Brain microvascular endothelial cell (primary cell): ENCODE measurements at regions not wholly inside any gene's neighbourhood (a gene's known extent, or its start where the extent isn't known, plus 50 kb on each side); places are given as distances from the start of the nearest gene placed in this dataset.

Experiments used
- DNase-seq: peaks from one replicate; pipeline ENCODE4 v3.0.0-alpha.2; 2020
- H3K27ac ChIP-seq: fragments of 250-450 bp; sonication (Bioruptor Pico); 2 replicates; pipeline ENCODE4 v1.5.1; 2020; ENCODE audit warnings: mild to moderate bottlenecking, moderate library complexity
- H3K27me3 ChIP-seq: fragments of 250-450 bp; sonication (Bioruptor Pico); replicated peaks from 2 replicates; pipeline ENCODE4 v1.5.1; 2020; ENCODE audit warnings: mild to moderate bottlenecking
- H3K36me3 ChIP-seq: fragments of 250-450 bp; sonication (Bioruptor Pico); replicated peaks from 2 replicates; pipeline ENCODE4 v1.5.1; 2020; ENCODE audit warnings: mild to moderate bottlenecking
- H3K4me3 ChIP-seq: 2 replicates; pipeline ENCODE4 v1.5.1; 2011; ENCODE audit warnings: low read depth, mild to moderate bottlenecking, control low read depth, low read length, moderate library complexity
- CTCF ChIP-seq: IDR thresholded peaks from 2 replicates; pipeline ENCODE4 v1.5.1; 2011; ENCODE audit warnings: low read depth, mild to moderate bottlenecking, moderate library complexity, low read length, control low read depth, inconsistent platforms; ENCODE audit errors: missing control alignments
- in situ Hi-C: cut with HindIII; loops from 2 replicates; pipeline ENCODE4 v1.10.0; 2017; ENCODE audit warnings: low sequenced_read_pairs, low pct_ligation_motif_present

DNA sequence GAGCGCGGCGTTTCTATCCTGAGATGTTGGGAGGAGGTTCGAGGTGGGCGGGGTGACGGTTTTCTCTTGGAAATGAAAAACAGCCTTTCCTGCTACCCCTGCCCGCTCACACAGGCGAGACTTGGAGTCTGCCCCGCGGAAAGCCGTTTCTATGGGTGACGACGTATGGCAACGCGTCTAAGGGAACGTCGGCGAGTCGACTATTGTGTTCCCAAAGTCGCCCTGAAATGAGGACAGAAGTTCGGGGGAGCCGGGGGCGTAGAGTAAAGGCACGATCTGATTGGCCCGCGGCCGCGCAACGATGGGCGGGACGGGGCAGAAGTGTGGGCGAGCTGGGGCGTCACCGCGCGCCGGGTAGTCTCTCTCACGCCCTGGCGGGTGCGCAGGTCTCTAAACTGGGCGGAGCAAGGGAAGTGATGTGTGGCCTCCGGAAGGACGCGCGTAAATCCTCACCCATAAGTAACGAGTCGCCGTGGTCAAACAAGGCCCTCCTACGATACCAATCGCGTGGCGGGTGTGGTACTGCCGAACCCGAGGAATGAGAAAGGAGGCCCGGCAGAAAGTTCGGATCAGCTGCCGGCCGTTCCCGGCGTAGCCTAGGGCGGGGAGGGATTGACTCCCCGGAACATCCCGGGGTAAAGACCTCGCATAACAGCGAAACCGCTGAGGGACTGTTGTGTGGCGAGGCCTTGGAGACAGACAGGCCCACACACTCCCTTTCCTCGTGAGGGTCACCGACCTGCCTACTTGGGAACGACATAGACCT is 89.6 kb downstream of the FAM161A start:
- Histone ChIP-seq H3K27ac (peak overlapping the region; percentile 99), H3K36me3 (no peaks in the 10 kb centered on the region), H3K27me3 (no peaks in the 10 kb centered on the region), H3K4me3 (peak overlapping the region; percentile 77)
- DNase-seq = peak; percentile 98
- no peak for TF ChIP-seq CTCF
- in situ Hi-C loops = no loop called here

GRCh38 chr2:61763605-61764034 is 90.2 kb downstream of the FAM161A start:
- Histone ChIP-seq H3K36me3 (no peaks in the 10 kb centered on the region), H3K27me3 (no peaks in the 10 kb centered on the region), H3K27ac (peak overlapping the region; percentile 99), H3K4me3 (peak overlapping the region; percentile 77)
- peak; percentile 40 for TF ChIP-seq CTCF
- DNase-seq = peak; percentile 80
- in situ Hi-C loops = no loop called here

DNA sequence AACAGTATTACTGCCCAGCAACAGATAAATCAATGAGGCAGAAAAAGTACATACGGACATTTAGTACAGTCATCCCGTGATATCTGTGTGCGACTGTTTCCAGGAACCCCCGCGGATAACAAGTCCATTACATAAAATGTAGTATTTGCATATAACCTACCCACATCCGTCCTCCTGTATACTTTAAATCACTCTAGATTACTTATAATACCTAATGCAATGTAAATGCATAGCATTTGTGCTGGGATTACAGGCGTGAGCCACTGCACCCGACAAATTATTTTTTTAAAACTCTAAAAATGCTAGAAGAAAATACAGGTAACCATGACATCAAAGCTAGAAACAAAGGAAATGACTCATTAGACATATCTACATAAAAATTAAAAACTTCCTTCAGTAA is 91.6 kb downstream of the FAM161A start:
- Histone ChIP-seq H3K27ac (no peak overlapping the region), H3K4me3 (no peak overlapping the region), H3K36me3 (no peaks in the 10 kb centered on the region), H3K27me3 (no peaks in the 10 kb centered on the region)
- no peak for TF ChIP-seq CTCF
- DNase-seq = no peak
- in situ Hi-C loops = no loop called here

- Histone ChIP-seq H3K27me3 (no peaks in the 10 kb centered on the region), H3K27ac (peak overlapping the region; percentile 67), H3K36me3 (no peaks in the 10 kb centered on the region), H3K4me3 (no peak overlapping the region)
- peak; percentile 49 for DNase-seq
- in situ Hi-C loops = no loop called here
- no peak for TF ChIP-seq CTCF
These were observed 94.1 kb downstream of the FAM161A start for GRCh38 chr2:61759718-61760117.

GRCh38 chr2:61759005-61759404 is 94.9 kb downstream of the FAM161A start:
- Histone ChIP-seq H3K27ac (peak overlapping the region; percentile 67), H3K36me3 (no peaks in the 10 kb centered on the region), H3K27me3 (no peaks in the 10 kb centered on the region), H3K4me3 (no peak overlapping the region)
- TF ChIP-seq CTCF = no peak
- DNase-seq = peak; percentile 49
- in situ Hi-C loops = no loop called here

DNA sequence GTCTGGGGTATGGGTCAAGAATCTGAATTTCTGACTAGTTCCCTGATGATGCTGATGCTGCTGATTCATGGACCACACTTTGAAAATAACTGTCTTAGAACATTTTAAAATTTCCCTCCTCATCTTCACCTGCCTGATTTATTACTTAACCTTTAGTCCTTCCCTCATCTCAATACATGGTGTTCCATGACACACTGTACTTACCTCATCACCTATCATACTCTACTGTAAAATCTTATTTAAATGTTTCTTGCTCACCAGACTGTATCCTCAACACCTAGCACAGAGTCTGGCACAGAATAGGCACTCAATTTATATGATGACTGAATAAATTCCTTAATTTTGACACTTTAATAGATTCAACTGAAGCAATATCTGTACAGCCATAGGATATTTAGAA is 95.7 kb downstream of the FAM161A start:
- in situ Hi-C loops = no loop called here
- Histone ChIP-seq H3K36me3 (no peaks in the 10 kb centered on the region), H3K4me3 (no peak overlapping the region)

More for the DNA sequence above, 95.7 kb downstream of the FAM161A start:
- DNase-seq = no peak
- TF ChIP-seq CTCF = no peak
- H3K27me3 ChIP-seq = no peaks in the 10 kb centered on the region
- H3K27ac ChIP-seq = no peak overlapping the region
